ENCODE measurements at regions not wholly inside any gene's neighbourhood (a gene's known extent, or its start where the extent isn't known, plus 50 kb on each side); places are given as distances from the start of the nearest gene placed in this dataset.
"Not testable (repeated sequence)": the region's sequence is repeated elsewhere in the genome, so short reads cannot be mapped to it uniquely, and the experiment has no call there.

DNA sequence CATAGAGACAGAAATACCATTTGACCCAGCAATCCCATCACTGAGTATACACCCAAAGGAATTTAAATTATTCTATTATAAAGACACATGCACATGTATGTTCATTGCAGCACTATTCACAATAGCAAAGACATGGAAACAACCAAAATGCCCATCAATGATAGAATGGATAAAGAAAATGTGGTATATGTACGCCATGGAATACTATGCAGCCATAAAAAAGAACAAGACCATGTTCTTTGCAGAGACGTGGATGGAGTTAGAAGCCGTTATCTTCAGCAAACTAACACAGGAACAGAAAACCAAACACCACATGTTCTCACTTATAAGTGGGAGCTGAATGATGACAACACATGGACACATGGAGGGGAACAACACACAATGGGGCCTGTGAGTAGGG, 444.0 kb downstream of the CD83 start:
- not testable (repeated sequence) for TF ChIP-seq EZH2 (IDR thresholded peaks at IDR 0.05; ENCODE audit: insufficient read depth, poor library complexity, severe bottlenecking); EZH2phosphoT487 (IDR thresholded peaks at IDR 0.05; ENCODE audit: insufficient read depth, low read depth)

Data from GM23248 (cell line).